ENCODE measurements at regions not wholly inside any gene's neighbourhood (a gene's known extent, or its start where the extent isn't known, plus 50 kb on each side); places are given as distances from the start of the nearest gene placed in this dataset.
"Not testable (repeated sequence)": the region's sequence is repeated elsewhere in the genome, so short reads cannot be mapped to it uniquely, and the experiment has no call there.

DNA sequence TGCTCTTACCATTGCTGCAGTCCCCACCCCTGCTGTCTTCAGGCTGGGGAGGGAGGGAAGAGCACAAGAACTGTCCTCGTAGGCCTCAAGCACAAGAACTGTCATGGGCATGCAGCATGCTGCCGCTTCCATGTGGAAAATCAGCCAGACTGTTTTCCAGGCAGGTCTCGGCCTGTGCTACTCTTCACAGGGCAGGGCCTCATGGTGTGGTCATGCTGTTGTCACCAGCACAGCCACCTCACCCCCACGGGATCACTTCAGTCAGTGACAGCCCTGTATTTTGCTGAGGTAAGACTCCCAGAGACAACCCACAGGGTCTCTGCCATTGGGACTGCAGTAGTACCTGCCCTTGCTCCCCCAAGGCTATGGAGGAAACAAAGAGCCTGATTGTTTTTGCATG lies 205.3 kb downstream of the NAP1L3 start:
- no peaks in the 10 kb centered on the region for H3K27me3 ChIP-seq (replicated peaks; ENCODE audit: insufficient read depth)
- no CpG with 5 or more reads among the region's 4 CpGs for WGBS
- no peak overlapping the region for H3K4me3 ChIP-seq
- H3K36me3 ChIP-seq: no peaks in the 10 kb centered on the region
- no peak overlapping the region for H3K27ac ChIP-seq
- DNase-seq (ENCODE audit: low spot score): no peak
- intact Hi-C loops (cut with DNase I): no loop called here
- TF ChIP-seq POLR2AphosphoS5 (IDR thresholded peaks at IDR 0.05): no peak
- TF ChIP-seq, protein P1, sequence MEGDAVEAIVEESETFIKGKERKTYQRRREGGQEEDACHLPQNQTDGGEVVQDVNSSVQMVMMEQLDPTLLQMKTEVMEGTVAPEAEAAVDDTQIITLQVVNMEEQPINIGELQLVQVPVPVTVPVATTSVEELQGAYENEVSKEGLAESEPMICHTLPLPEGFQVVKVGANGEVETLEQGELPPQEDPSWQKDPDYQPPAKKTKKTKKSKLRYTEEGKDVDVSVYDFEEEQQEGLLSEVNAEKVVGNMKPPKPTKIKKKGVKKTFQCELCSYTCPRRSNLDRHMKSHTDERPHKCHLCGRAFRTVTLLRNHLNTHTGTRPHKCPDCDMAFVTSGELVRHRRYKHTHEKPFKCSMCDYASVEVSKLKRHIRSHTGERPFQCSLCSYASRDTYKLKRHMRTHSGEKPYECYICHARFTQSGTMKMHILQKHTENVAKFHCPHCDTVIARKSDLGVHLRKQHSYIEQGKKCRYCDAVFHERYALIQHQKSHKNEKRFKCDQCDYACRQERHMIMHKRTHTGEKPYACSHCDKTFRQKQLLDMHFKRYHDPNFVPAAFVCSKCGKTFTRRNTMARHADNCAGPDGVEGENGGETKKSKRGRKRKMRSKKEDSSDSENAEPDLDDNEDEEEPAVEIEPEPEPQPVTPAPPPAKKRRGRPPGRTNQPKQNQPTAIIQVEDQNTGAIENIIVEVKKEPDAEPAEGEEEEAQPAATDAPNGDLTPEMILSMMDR (IDR thresholded peaks at IDR 0.05): no peak
- no peak for TF ChIP-seq POLR2A (IDR thresholded peaks at IDR 0.05)
- H3K9me3 ChIP-seq: no peaks in the 10 kb centered on the region
- no peaks in the 10 kb centered on the region for H3K4me1 ChIP-seq (replicated peaks)

DNA sequence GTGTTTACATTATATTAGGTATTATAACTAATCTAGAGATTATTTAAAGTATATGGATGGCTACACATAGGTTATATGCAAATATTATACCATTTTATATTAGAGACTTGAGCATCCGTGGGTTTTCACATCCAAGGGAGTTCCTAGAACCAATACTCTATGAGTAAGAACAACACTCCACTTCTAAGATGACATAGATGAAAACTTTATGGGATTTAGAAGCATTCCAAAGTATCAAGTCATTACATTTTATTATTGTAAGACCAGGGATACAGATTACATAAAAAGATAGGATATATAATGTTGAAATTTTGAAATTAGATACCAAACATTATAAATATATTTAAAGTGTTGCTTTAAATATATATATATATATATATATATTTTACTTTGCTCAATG lies 207.0 kb downstream of the NAP1L3 start:
- TF ChIP-seq POLR2AphosphoS5 (IDR thresholded peaks at IDR 0.05) (no peak), POLR2A (IDR thresholded peaks at IDR 0.05) (no peak)
- TF ChIP-seq, protein P1 (IDR thresholded peaks at IDR 0.05): no peak
- no peaks in the 10 kb centered on the region for H3K4me1 ChIP-seq (replicated peaks)
- no peak overlapping the region for H3K4me3 ChIP-seq
- 48% methylated on average over 1 of the region's 1 CpG for WGBS
- DNase-seq (ENCODE audit: low spot score): no peak
- H3K27ac ChIP-seq: no peak overlapping the region
- intact Hi-C loops (cut with DNase I): no loop called here
- no peaks in the 10 kb centered on the region for H3K27me3 ChIP-seq (replicated peaks; ENCODE audit: insufficient read depth)
- no peaks in the 10 kb centered on the region for H3K36me3 ChIP-seq
- H3K9me3 ChIP-seq: no peaks in the 10 kb centered on the region

DNA sequence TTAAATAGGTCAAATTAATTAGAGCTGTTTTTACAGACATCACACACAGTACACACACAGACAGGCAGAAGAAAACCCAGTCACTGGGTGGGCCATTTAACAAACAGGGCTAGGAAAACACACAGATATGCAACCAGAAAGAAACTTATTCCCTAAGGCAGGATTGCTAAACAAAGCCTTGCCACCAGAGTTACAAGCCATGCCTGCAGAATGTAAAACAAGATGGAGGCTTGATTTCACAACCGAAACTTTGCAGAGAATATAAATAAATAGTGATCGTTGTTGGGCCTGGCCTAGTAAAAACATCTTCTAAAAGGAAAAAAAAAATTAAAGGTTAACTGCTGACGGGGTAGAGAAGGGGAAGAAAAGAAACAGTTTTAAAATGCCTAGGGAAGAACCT lies 212.3 kb downstream of the NAP1L3 start:
- no peak overlapping the region for H3K4me3 ChIP-seq
- intact Hi-C loops (cut with DNase I): no loop called here
- no peak overlapping the region for H3K27ac ChIP-seq
- H3K27me3 ChIP-seq (replicated peaks; ENCODE audit: insufficient read depth): no peaks in the 10 kb centered on the region
- no peaks in the 10 kb centered on the region for H3K4me1 ChIP-seq (replicated peaks)
- 22% methylated on average over 3 of the region's 3 CpGs for WGBS
- no peak for DNase-seq (ENCODE audit: low spot score)
- H3K9me3 ChIP-seq: no peaks in the 10 kb centered on the region
- TF ChIP-seq, protein P1 (IDR thresholded peaks at IDR 0.05): no peak
- no peak for TF ChIP-seq POLR2A (IDR thresholded peaks at IDR 0.05)
- TF ChIP-seq POLR2AphosphoS5 (IDR thresholded peaks at IDR 0.05): no peak
- H3K36me3 ChIP-seq: no peaks in the 10 kb centered on the region

DNA sequence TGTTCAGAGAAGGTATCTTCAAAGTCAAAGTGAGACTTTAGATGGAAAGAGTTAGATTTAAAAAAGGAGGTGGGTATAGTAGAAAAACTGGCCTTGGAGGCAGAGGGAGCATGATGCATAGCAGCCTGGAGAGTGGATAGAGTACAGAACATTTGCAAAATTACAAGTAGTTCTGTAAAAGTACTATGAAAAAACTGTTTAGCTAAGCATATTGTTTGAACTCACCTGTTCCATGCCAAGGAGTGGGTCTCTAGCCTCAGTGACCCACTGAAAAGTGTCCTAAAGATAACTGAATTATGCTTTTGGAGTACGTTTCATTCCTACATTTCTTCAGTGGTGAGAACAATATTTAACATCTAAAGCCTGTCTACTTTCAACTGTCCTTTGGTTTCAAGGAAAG lies 218.9 kb downstream of the NAP1L3 start:
- TF ChIP-seq POLR2A (IDR thresholded peaks at IDR 0.05): no peak
- TF ChIP-seq, protein P1 (IDR thresholded peaks at IDR 0.05): no peak
- no peak for TF ChIP-seq POLR2AphosphoS5 (IDR thresholded peaks at IDR 0.05)
- Histone ChIP-seq H3K27ac (no peak overlapping the region), H3K36me3 (no peaks in the 10 kb centered on the region), H3K9me3 (no peaks in the 10 kb centered on the region), H3K4me3 (no peak overlapping the region), H3K27me3 (replicated peaks; ENCODE audit: insufficient read depth) (no peaks in the 10 kb centered on the region), H3K4me1 (replicated peaks) (no peaks in the 10 kb centered on the region)
- no peak for DNase-seq (ENCODE audit: low spot score)
- intact Hi-C loops (cut with DNase I): no loop called here
- 79% methylated on average over 1 of the region's 1 CpG for WGBS

DNA sequence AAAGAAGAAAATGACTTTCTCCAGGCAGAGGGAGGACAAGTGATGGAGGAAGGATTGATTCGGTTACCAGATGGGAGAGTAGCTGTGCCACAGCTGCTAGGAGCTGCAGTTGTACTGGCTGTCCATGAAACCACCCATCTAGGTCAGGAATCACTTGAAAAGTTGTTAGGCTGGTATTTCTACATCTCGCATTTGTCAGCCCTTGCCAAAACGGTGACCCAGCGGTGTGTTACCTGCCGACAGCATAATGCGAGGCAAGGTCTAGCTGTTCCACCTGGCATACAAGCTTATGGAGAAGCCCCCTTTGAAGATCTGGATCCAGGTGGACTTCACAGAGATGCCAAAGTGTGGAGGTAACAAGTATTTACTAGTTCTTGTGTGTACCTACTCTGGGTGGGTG lies 238.7 kb downstream of the NAP1L3 start:
- H3K36me3 ChIP-seq; H3K4me3 ChIP-seq; intact Hi-C loops (cut with DNase I); DNase-seq (ENCODE audit: low spot score); H3K4me1 ChIP-seq (replicated peaks); H3K27me3 ChIP-seq (replicated peaks; ENCODE audit: insufficient read depth); H3K9me3 ChIP-seq; H3K27ac ChIP-seq: not testable (repeated sequence)
- 43% methylated on average over 6 of the region's 6 CpGs for WGBS
